ENCODE measurements at regions not wholly inside any gene's neighbourhood (a gene's known extent, or its start where the extent isn't known, plus 50 kb on each side); places are given as distances from the start of the nearest gene placed in this dataset.

GRCh38 chr21:14600569-14601297, 54.6 kb upstream of the SAMSN1 start:
- no peak overlapping the region for H3K27ac ChIP-seq (ENCODE audit: low read length)
- H3K27me3 ChIP-seq (ENCODE audit: low read depth, low read length), result no peaks in the 10 kb centered on the region
- H3K4me3 ChIP-seq (ENCODE audit: low read depth in 1 of 2, low read length in 2 of 2), result no peak overlapping the region
- peaks cover 3 to 5% of the 10 kb centered on the region in 2 donors for H3K9me3 ChIP-seq (ENCODE audit: control insufficient read depth in 1 of 2, low read length in 2 of 2)
- peaks cover 0 to 8% of the 10 kb centered on the region in 2 donors for H3K4me1 ChIP-seq (ENCODE audit: control insufficient read depth in 1 of 2, insufficient read depth in 2 of 2, low read length in 2 of 2)
- H3K36me3 ChIP-seq (ENCODE audit: control insufficient read depth in 1 of 2, insufficient read depth in 2 of 2, low read length in 2 of 2), result no peaks in the 10 kb centered on the region

GRCh38 chr21:14598065-14598464, 52.0 kb upstream of the SAMSN1 start:
- peaks cover 0 to 8% of the 10 kb centered on the region in 2 donors for H3K4me1 ChIP-seq (ENCODE audit: control insufficient read depth in 1 of 2, insufficient read depth in 2 of 2, low read length in 2 of 2)
- no peak overlapping the region for H3K27ac ChIP-seq (ENCODE audit: low read length)
- no peak overlapping the region for H3K4me3 ChIP-seq (ENCODE audit: low read depth in 1 of 2, low read length in 2 of 2)
- no peaks in the 10 kb centered on the region for H3K36me3 ChIP-seq (ENCODE audit: control insufficient read depth in 1 of 2, insufficient read depth in 2 of 2, low read length in 2 of 2)
- H3K9me3 ChIP-seq (ENCODE audit: control insufficient read depth in 1 of 2, low read length in 2 of 2), result peaks cover 3 to 5% of the 10 kb centered on the region in 2 donors
- no peaks in the 10 kb centered on the region for H3K27me3 ChIP-seq (ENCODE audit: low read depth, low read length)
